SK-MEL-5 (cell line): ENCODE measurements at regions not wholly inside any gene's neighbourhood (a gene's known extent, or its start where the extent isn't known, plus 50 kb on each side); places are given as distances from the start of the nearest gene placed in this dataset.

ENCODE experiments used
- DNase-seq: peaks from one replicate; pipeline ENCODE4 v3.0.0-alpha.2; 2016; ENCODE audit warnings: low read depth, low spot score
- in situ Hi-C: cut with HindIII; loops from 2 replicates; pipeline ENCODE4 v1.10.0; 2016; ENCODE audit warnings: low sequenced_read_pairs, high pct_unique_total_duplicates, low pct_unique_long_range_greater_than_20kb

DNA sequence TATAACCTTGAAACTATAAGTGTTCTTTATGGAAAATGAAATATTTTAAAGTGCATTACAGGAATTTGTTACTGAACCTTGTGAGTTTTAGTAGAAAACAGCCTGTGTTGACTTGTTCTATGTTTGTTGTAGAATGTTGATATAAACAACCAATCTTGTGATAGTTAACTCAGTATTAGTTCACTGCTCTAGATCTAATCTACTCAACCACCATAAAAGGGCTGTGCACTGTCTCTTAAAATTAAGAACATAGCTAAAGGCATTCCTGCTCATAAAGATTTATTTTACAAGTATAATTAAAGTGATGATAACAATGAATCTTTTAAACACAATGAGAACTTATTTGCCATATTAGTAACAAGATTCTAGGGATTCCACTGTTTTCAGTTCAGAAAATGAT, 110.5 kb upstream of the KLF7 start:
- no peak for DNase-seq
- in situ Hi-C loops, result no loop called here

DNA sequence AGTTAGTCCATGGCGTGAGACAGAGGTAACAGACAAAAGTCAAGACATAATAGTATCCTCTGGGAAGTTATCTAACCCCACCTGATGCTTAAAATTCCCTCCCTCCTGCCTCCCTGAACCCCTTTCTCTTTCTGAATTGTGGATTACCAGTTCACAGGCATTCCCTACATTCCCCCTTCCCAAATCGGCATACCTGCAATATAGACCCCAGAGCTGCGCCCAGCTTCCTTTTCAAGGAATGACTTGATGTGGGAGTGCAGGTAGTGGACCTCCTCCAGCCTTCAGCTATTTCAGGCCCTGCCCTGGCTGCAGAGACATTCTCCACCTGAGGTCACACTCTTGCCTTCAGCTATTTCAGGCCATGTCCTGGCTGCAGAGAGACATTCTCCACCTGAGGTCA, 111.1 kb upstream of the KLF7 start:
- in situ Hi-C loops, result no loop called here
- DNase-seq, result no peak

DNA sequence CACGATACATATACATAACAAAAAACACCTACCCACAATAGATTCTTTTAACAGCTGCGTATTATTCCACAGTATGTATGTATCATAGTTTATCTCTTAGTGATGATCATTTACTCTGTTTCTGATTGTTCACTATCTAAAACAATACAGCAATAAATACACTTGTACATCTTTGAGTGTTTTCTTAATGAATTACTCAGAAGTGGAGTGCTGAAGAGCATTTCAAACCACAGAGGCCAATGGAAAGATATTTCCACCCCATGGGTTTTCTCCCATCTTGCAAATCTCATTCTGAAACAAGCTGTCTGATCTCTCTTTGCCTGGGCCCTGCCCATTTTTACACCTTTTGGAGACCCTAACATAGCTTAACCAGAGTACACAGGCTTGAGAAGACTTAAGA, 113.8 kb upstream of the KLF7 start:
- in situ Hi-C loops, result no loop called here
- DNase-seq, result no peak

DNA sequence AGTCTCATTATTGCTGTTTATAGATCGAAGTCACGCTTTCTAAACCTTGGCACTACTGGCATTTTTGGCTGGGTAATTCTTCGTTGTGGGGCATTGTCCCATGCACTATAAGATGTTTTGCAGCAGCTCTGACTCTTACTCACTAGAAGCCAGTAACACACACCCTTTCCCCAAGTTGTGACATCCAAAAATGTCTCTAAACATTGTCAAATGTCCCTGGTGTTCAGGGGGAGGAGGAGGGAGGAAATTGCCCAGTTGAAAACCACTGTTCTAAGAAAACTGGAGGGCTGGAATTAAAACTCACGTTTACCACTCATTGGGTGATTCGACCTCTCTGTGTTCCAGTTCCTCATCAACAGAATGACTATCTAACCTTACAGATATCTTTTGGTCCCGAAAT, 115.7 kb upstream of the KLF7 start:
- in situ Hi-C loops, result no loop called here
- DNase-seq, result no peak

DNA sequence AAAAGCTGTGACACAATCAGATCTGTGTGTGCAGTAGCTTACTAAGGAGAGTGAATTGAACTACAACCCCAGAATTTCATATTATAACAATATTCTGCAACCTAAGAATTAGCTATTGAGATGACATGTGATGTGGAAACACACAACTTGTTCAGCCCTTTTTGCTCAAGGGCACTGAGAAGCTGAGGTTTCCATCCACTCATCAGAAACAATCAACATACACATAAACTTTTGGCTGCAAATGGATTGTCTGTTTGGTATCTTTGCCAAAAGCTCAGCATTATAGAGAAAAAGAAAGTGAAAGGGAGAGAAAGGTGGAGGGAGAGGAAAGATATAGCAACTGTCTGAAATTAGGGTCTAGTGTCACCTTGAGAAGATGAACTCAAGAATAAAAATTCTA, 117.2 kb upstream of the KLF7 start:
- DNase-seq, result peak; percentile 88

DNA sequence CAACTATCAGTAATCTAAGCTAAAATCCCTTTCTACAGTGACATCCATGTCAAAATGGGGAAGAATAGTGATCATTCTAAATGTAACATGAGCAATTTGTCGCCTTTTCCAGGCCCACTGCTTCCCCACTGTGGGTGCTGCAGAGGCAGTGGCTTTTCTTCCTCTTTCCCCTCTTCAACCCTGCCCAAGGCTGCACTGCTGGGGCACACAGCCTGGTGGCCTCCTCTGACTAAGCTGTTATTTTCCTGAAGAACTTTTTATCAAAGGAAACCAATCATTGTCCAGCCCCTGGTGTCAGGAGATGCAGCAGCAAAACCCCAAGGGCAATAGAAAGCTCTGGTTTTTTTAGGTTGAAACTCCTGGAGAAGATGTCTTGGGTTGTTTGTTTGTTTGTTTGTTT, 117.6 kb upstream of the KLF7 start:
- DNase-seq, result peak; percentile 74

More for the DNA sequence above, 117.2 kb upstream of the KLF7 start:
- in situ Hi-C loops, result no loop called here

GRCh38 chr2:207284556-207285472, 119.1 kb upstream of the KLF7 start:
- in situ Hi-C loops, result no loop called here
- no peak for DNase-seq

More for the DNA sequence above, 117.6 kb upstream of the KLF7 start:
- in situ Hi-C loops, result no loop called here

- DNase-seq, result peak; percentile 14
Measured at GRCh38 chr2:207285473-207285815, 119.7 kb upstream of the KLF7 start.

GRCh38 chr2:207286106-207286505, 120.4 kb upstream of the KLF7 start:
- in situ Hi-C loops, result no loop called here
- no peak for DNase-seq

More at GRCh38 chr2:207285473-207285815, 119.7 kb upstream of the KLF7 start:
- in situ Hi-C loops, result no loop called here

GRCh38 chr2:207288628-207289027, 122.9 kb upstream of the KLF7 start:
- DNase-seq, result no peak
- in situ Hi-C loops, result no loop called here

DNA sequence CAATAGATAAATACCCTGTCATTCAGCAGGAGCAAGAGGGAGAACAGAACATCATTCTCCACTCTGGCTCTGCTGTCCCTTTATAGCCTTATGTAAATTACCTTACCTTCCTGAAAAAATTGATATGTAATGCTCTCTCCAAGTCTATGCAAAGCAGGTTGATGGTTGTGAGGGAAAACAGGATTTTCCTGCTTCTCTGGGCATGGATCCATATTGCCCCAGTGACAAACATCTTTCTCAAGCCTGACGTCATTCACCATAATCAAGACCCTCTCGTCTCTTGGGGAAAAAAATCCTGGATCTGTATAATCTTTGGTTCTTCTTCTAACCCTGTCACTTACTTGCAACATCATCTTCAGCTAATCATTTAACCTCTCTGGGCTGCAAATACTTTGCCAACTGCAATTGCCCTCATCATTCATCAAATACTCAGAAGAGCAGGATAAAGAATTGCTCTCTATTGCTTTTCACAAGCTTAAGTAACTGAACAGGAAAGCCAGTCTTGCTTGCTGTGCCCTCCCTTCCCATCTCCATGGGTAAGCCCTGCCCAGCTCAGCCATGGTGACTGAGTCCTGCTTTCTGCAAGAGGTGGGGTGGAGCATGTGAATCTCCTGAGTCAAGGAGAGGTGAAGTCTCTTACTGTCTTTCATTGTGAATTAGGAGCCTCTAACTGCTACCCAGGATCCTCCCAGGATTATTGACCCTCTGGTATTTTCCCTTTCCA, 123.7 kb upstream of the KLF7 start:
- no peak for DNase-seq
- in situ Hi-C loops, result no loop called here

DNA sequence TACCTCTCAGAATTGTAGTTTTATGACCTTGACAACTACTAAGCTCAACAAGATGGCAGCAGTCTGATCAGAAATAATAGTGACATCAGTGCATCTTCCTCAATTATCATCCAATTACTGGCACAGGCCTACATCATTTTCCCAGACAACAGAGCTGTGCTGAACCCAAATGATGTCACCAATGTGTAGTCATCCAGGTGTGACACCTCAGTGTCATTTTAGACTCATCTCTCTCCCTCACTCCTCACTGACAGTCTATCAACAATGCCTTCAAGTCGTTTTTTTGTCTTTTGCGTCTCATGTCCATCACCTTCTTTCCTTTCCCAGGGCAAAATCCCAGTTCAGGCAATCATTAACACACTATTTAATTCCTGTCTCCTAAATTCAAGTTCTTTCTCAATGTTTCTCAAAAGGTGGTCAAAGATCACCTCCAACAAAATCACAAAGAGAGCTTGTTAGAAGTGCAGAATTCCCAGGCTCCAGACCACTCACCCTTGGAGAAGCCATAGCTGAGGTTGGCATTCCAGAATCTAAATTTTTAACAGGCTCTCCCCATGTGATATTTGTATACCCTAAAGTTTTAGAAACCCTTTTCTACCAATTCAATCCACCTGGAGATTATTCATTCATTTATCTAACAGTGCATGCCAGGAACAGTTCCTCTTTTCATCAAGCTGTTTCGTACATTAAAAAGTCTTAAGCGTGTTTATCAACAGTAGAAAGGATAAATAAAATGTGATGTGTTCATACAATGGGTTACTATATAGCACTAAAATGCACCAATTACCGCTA, 125.3 kb upstream of the KLF7 start:
- no peak for DNase-seq
- in situ Hi-C loops, result no loop called here

GRCh38 chr2:207291625-207292252, 126.0 kb upstream of the KLF7 start:
- in situ Hi-C loops, result no loop called here
- no peak for DNase-seq

GRCh38 chr2:207296265-207296948, 130.7 kb upstream of the KLF7 start:
- in situ Hi-C loops, result no loop called here
- no peak for DNase-seq

GRCh38 chr2:207300817-207301216, 135.1 kb upstream of the KLF7 start:
- in situ Hi-C loops, result no loop called here
- no peak for DNase-seq

GRCh38 chr2:207304761-207305160, 139.0 kb upstream of the KLF7 start:
- DNase-seq, result no peak
- in situ Hi-C loops, result no loop called here

GRCh38 chr2:207308519-207309224, 142.9 kb upstream of the KLF7 start:
- in situ Hi-C loops, result no loop called here
- DNase-seq, result no peak
